ENCODE measurements at regions not wholly inside any gene's neighbourhood (a gene's known extent, or its start where the extent isn't known, plus 50 kb on each side); places are given as distances from the start of the nearest gene placed in this dataset.

DNA sequence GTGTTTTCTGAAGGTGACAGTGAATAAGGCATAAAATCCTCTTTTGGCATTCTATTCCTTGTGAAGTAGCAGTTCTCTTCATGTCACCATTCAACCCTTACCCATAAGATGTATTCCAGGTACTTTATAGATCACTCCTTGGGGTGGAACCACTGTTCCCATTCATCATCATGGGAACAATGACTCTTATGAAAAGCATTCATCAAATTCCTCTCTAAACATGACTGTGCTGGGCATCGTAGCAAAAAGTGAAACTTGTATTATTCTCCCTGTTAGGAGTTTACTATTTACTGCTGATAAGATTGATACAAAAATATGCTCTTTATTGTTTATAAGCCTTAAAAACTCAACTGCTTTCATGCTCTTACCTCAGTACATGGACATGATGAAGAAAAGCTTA lies 793.4 kb downstream of the LIG4 start:
- Histone ChIP-seq H3K36me3 (ENCODE audit: control insufficient read depth in 2 of 2, insufficient read depth in 1 of 2, low read length in 2 of 2) (no peaks in the 10 kb centered on the region), H3K4me3 (ENCODE audit: low read depth, low read length) (no peak overlapping the region), H3K4me1 (ENCODE audit: control insufficient read depth, insufficient read depth, low read length) (no peaks in the 10 kb centered on the region), H3K9me3 (ENCODE audit: control insufficient read depth, insufficient read depth, low read depth, low read length) (no peaks in the 10 kb centered on the region), H3K27ac (ENCODE audit: extremely low read depth, low read depth, low read length) (no peak overlapping the region)
- TF ChIP-seq ZNF843 (tag by site-specific recombination; IDR thresholded peaks at IDR 0.05), result no peak
- ChIA-PET CTCF (no interaction called here), POLR2A (no interaction called here)

GRCh38 chr13:107421028-107421427 lies 794.3 kb downstream of the LIG4 start:
- H3K4me3 ChIP-seq (ENCODE audit: low read depth, low read length), result no peak overlapping the region
- POLR2A ChIA-PET, result no interaction called here
- no peaks in the 10 kb centered on the region for H3K4me1 ChIP-seq (ENCODE audit: control insufficient read depth, insufficient read depth, low read length)
- no peaks in the 10 kb centered on the region for H3K36me3 ChIP-seq (ENCODE audit: control insufficient read depth in 2 of 2, insufficient read depth in 1 of 2, low read length in 2 of 2)
- no peak for TF ChIP-seq ZNF521 (tag by site-specific recombination; IDR thresholded peaks at IDR 0.05)
- no peak for TF ChIP-seq ZNF174 (tag by site-specific recombination; IDR thresholded peaks at IDR 0.05)
- no peaks in the 10 kb centered on the region for H3K9me3 ChIP-seq (ENCODE audit: control insufficient read depth, insufficient read depth, low read depth, low read length)
- H3K27ac ChIP-seq (ENCODE audit: extremely low read depth, low read depth, low read length), result no peak overlapping the region
- CTCF ChIA-PET, result no interaction called here

DNA sequence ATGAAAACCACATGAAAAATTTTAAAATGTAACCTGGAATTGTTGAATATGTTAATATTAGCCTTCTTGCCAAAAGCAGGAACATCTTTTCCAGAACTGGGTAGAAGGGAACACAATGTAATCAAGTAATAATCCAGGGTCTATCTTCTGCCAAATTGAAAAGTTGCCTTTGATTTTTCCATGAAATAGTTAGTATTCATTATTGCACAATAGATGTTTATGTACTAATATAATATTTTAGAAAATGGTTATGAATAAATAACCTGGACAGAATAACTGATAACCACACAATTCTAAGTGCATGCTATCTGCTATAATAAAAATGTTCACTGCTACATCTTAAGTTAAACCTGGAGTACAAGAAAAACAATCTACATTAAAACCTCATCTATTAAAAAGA lies 802.3 kb downstream of the LIG4 start:
- ChIA-PET CTCF (no interaction called here), POLR2A (no interaction called here)
- H3K4me3 ChIP-seq (ENCODE audit: low read depth, low read length), result no peak overlapping the region
- H3K9me3 ChIP-seq (ENCODE audit: control insufficient read depth, insufficient read depth, low read depth, low read length), result no peaks in the 10 kb centered on the region
- H3K4me1 ChIP-seq (ENCODE audit: control insufficient read depth, insufficient read depth, low read length), result no peaks in the 10 kb centered on the region
- H3K27ac ChIP-seq (ENCODE audit: extremely low read depth, low read depth, low read length), result no peak overlapping the region
- TF ChIP-seq ZNF514 (tag by site-specific recombination; IDR thresholded peaks at IDR 0.05), result no peak
- no peak for TF ChIP-seq ZFP3 (tag by site-specific recombination; IDR thresholded peaks at IDR 0.05; ENCODE audit: low read depth)
- TF ChIP-seq ZNF114 (tag by site-specific recombination; IDR thresholded peaks at IDR 0.05), result no peak
- no peak for TF ChIP-seq ZBTB17 (tag by site-specific recombination; IDR thresholded peaks at IDR 0.05)
- TF ChIP-seq ZIC2 (tag by site-specific recombination; IDR thresholded peaks at IDR 0.05), result no peak
- TF ChIP-seq SETDB1 (IDR thresholded peaks at IDR 0.05; ENCODE audit: insufficient read length, low read length), result no peak
- TF ChIP-seq ZNF202 (tag by site-specific recombination; IDR thresholded peaks at IDR 0.05; ENCODE audit: borderline replicate concordance), result no peak
- TF ChIP-seq ZNF777 (tag by site-specific recombination; IDR thresholded peaks at IDR 0.05; ENCODE audit: borderline replicate concordance), result no peak
- no peak for TF ChIP-seq ZNF157 (tag by site-specific recombination; IDR thresholded peaks at IDR 0.05)
- TF ChIP-seq ZNF473 (tag by site-specific recombination; IDR thresholded peaks at IDR 0.05), result no peak
- no peak for TF ChIP-seq ZNF624 (tag by site-specific recombination; IDR thresholded peaks at IDR 0.05)
- no peak for TF ChIP-seq ZNF23 (tag by site-specific recombination; IDR thresholded peaks at IDR 0.05; ENCODE audit: borderline replicate concordance)
- H3K36me3 ChIP-seq (ENCODE audit: control insufficient read depth in 2 of 2, insufficient read depth in 1 of 2, low read length in 2 of 2), result no peaks in the 10 kb centered on the region

- ChIA-PET CTCF (no interaction called here), POLR2A (no interaction called here)
Observed at GRCh38 chr13:107407074-107407473, 808.3 kb downstream of the LIG4 start.

More at GRCh38 chr13:107407074-107407473, 808.3 kb downstream of the LIG4 start:
- Histone ChIP-seq H3K4me1 (ENCODE audit: control insufficient read depth, insufficient read depth, low read length) (no peaks in the 10 kb centered on the region), H3K4me3 (ENCODE audit: low read depth, low read length) (no peak overlapping the region), H3K36me3 (ENCODE audit: control insufficient read depth in 2 of 2, insufficient read depth in 1 of 2, low read length in 2 of 2) (no peaks in the 10 kb centered on the region), H3K27ac (ENCODE audit: extremely low read depth, low read depth, low read length) (no peak overlapping the region), H3K9me3 (ENCODE audit: control insufficient read depth, insufficient read depth, low read depth, low read length) (no peaks in the 10 kb centered on the region)
- no peak for TF ChIP-seq ZNF391 (tag by site-specific recombination; IDR thresholded peaks at IDR 0.05; ENCODE audit: borderline replicate concordance, low read depth)
- no peak for TF ChIP-seq ZNF561 (tag by site-specific recombination; IDR thresholded peaks at IDR 0.05; ENCODE audit: borderline replicate concordance)
- TF ChIP-seq, protein P1, sequence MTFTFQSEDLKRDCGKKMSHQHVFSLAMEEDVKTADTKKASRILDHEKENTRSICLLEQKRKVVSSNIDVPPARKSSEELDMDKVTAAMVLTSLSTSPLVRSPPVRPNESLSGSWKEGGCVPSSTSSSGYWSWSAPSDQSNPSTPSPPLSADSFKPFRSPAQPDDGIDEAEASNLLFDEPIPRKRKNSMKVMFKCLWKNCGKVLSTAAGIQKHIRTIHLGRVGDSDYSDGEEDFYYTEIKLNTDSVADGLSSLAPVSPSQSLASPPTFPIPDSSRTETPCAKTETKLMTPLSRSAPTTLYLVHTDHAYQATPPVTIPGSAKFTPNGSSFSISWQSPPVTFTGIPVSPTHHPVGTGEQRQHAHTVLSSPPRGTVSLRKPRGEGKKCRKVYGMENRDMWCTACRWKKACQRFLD (tag by site-specific recombination; IDR thresholded peaks at IDR 0.05), result no peak
- TF ChIP-seq SP2 (tag by site-specific recombination; IDR thresholded peaks at IDR 0.05), result no peak
- TF ChIP-seq WT1 (tag by site-specific recombination; IDR thresholded peaks at IDR 0.05), result no peak
- no peak for TF ChIP-seq MEIS1 (CRISPR knock-in tag; IDR thresholded peaks at IDR 0.05; ENCODE audit: borderline replicate concordance)
- TF ChIP-seq OVOL3 (tag by site-specific recombination; IDR thresholded peaks at IDR 0.05), result no peak
- no peak for TF ChIP-seq ZNF202 (tag by site-specific recombination; IDR thresholded peaks at IDR 0.05; ENCODE audit: borderline replicate concordance)
- no peak for TF ChIP-seq ZNF549 (tag by site-specific recombination; IDR thresholded peaks at IDR 0.05)
